ENCODE measurements at regions not wholly inside any gene's neighbourhood (a gene's known extent, or its start where the extent isn't known, plus 50 kb on each side); places are given as distances from the start of the nearest gene placed in this dataset.

- H3K4me1 ChIP-seq (ENCODE audit: insufficient read depth, low read length): no peaks in the 10 kb centered on the region
- Mint-ChIP-seq H3K9me3 (peaks cover 4% of the 10 kb centered on the region), H3K27me3 (peaks cover 11% of the 10 kb centered on the region), H3K27ac (no peak overlapping the region), H3K36me3 (ENCODE audit: low read depth) (no peaks in the 10 kb centered on the region), H3K4me3 (no peak overlapping the region), H3K4me1 (ENCODE audit: low read depth) (no peaks in the 10 kb centered on the region)
- H3K9me3 ChIP-seq (ENCODE audit: control insufficient read depth in 1 of 2, insufficient read depth in 1 of 2, low read length in 2 of 2): peaks cover 7 to 23% of the 10 kb centered on the region in 2 experiments
- ATAC-seq (ENCODE audit: poor library complexity) (no peak), DNase-seq (no peak)
- ChIA-PET POLR2A (no interaction called here), CTCF (no interaction called here)
- no peak overlapping the region for H3K4me3 ChIP-seq (ENCODE audit: low read length)
- peaks cover 0 to 7% of the 10 kb centered on the region in 2 experiments for H3K27me3 ChIP-seq (ENCODE audit: control insufficient read depth in 1 of 2, insufficient read depth in 2 of 2, low read length in 2 of 2)
- TF ChIP-seq, protein P1, sequence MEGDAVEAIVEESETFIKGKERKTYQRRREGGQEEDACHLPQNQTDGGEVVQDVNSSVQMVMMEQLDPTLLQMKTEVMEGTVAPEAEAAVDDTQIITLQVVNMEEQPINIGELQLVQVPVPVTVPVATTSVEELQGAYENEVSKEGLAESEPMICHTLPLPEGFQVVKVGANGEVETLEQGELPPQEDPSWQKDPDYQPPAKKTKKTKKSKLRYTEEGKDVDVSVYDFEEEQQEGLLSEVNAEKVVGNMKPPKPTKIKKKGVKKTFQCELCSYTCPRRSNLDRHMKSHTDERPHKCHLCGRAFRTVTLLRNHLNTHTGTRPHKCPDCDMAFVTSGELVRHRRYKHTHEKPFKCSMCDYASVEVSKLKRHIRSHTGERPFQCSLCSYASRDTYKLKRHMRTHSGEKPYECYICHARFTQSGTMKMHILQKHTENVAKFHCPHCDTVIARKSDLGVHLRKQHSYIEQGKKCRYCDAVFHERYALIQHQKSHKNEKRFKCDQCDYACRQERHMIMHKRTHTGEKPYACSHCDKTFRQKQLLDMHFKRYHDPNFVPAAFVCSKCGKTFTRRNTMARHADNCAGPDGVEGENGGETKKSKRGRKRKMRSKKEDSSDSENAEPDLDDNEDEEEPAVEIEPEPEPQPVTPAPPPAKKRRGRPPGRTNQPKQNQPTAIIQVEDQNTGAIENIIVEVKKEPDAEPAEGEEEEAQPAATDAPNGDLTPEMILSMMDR (IDR thresholded peaks at IDR 0.05): no peak
- no peak overlapping the region for H3K27ac ChIP-seq (ENCODE audit: low read depth in 1 of 2, low read length in 2 of 2)
- no peaks in the 10 kb centered on the region for H3K36me3 ChIP-seq (ENCODE audit: insufficient read depth, low read length)
- intact Hi-C loops (cut with DNase I, micrococcal nuclease): no loop called here
Observed at GRCh38 chr20:57003012-57003411, 263.4 kb downstream of the BMP7 start.

DNA sequence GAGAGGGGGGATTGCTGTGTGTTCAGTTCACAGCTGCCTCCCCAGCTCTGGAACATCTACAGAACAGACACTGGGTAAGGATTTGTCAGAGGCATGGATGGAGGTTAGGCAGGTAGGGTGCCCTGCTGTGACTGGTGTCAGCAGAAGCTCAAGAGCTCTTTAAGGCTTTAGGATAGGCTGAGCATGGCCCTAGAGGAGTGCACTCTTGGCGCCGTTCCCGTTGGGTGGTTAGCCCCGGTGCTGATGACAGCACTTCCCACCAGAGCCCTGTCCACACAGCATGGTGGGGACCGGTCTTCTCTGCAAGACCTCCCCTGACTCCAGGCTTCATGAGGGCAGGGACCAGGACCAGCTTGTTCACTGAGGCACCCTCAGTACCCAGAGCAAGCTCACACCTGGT, 262.0 kb downstream of the BMP7 start:
- DNase-seq: no peak
- ChIA-PET POLR2A (no interaction called here), CTCF (no interaction called here)
- H3K9me3 Mint-ChIP-seq: no peaks in the 10 kb centered on the region
- H3K4me3 Mint-ChIP-seq: no peak overlapping the region
- H3K36me3 Mint-ChIP-seq (ENCODE audit: low read depth): no peaks in the 10 kb centered on the region
- H3K27ac Mint-ChIP-seq: no peak overlapping the region
- H3K27me3 Mint-ChIP-seq: peaks cover 16% of the 10 kb centered on the region
- Histone ChIP-seq H3K27me3 (ENCODE audit: control insufficient read depth in 1 of 2, insufficient read depth in 2 of 2, low read length in 2 of 2) (peaks cover 5 to 7% of the 10 kb centered on the region in 2 experiments), H3K9me3 (ENCODE audit: control insufficient read depth in 1 of 2, insufficient read depth in 1 of 2, low read length in 2 of 2) (peaks cover 0 to 15% of the 10 kb centered on the region in 2 experiments), H3K36me3 (ENCODE audit: insufficient read depth, low read length) (no peaks in the 10 kb centered on the region), H3K4me3 (ENCODE audit: low read length) (no peak overlapping the region), H3K27ac (ENCODE audit: low read depth in 1 of 2, low read length in 2 of 2) (no peak overlapping the region), H3K4me1 (ENCODE audit: insufficient read depth, low read length) (no peaks in the 10 kb centered on the region)
- no peak for ATAC-seq (ENCODE audit: poor library complexity)
- TF ChIP-seq, protein P1 (IDR thresholded peaks at IDR 0.05): no peak
- no peaks in the 10 kb centered on the region for H3K4me1 Mint-ChIP-seq (ENCODE audit: low read depth)
- intact Hi-C loops (cut with DNase I, micrococcal nuclease): no loop called here

GRCh38 chr20:57004951-57005933, 261.2 kb downstream of the BMP7 start:
- H3K4me3 ChIP-seq (ENCODE audit: low read length): no peak overlapping the region
- H3K4me1 ChIP-seq (ENCODE audit: insufficient read depth, low read length): no peaks in the 10 kb centered on the region
- no peak for ATAC-seq (ENCODE audit: poor library complexity)
- no peaks in the 10 kb centered on the region for H3K36me3 Mint-ChIP-seq (ENCODE audit: low read depth)
- H3K9me3 ChIP-seq (ENCODE audit: control insufficient read depth in 1 of 2, insufficient read depth in 1 of 2, low read length in 2 of 2): peaks cover 0 to 13% of the 10 kb centered on the region in 2 experiments
- ChIA-PET POLR2A (no interaction called here), CTCF (no interaction called here)
- H3K27me3 ChIP-seq (ENCODE audit: control insufficient read depth in 1 of 2, insufficient read depth in 2 of 2, low read length in 2 of 2): peaks cover 6 to 7% of the 10 kb centered on the region in 2 experiments
- intact Hi-C loops (cut with DNase I, micrococcal nuclease): no loop called here
- H3K4me1 Mint-ChIP-seq (ENCODE audit: low read depth): no peaks in the 10 kb centered on the region
- no peak overlapping the region for H3K27ac ChIP-seq (ENCODE audit: low read depth in 1 of 2, low read length in 2 of 2)
- H3K4me3 Mint-ChIP-seq: no peak overlapping the region
- no peaks in the 10 kb centered on the region for H3K9me3 Mint-ChIP-seq
- H3K27me3 Mint-ChIP-seq: peaks cover 21% of the 10 kb centered on the region
- no peaks in the 10 kb centered on the region for H3K36me3 ChIP-seq (ENCODE audit: insufficient read depth, low read length)
- H3K27ac Mint-ChIP-seq: no peak overlapping the region
- no peak for DNase-seq
- TF ChIP-seq, protein P1 (IDR thresholded peaks at IDR 0.05): no peak

All from CD4-positive, alpha-beta T cell (primary cell).